MCF 10A (cell line): ENCODE measurements at regions not wholly inside any gene's neighbourhood (a gene's known extent, or its start where the extent isn't known, plus 50 kb on each side); places are given as distances from the start of the nearest gene placed in this dataset.
"Not testable (repeated sequence)": the region's sequence is repeated elsewhere in the genome, so short reads cannot be mapped to it uniquely, and the experiment has no call there.

Experiments
- BruUV-seq: library from RNA; stranded (reverse); fragments of 400-500 nt; replicated peaks from 2 replicates; lab custom pipeline; 2021; lab: Mats Ljungman, UMichigan
- CTCF ChIA-PET: fragments of 300-600 bp; sonication (Branson Sonifier 250); formaldehyde crosslinking; extraction: SDS; loops from one replicate; lab custom pipeline; 2021; ENCODE audit warnings: antibody characterized with exemption, inconsistent platforms; lab: Yijun Ruan, JAX
- POLR2A ChIA-PET: fragments of 300-600, 350-650 bp; sonication (Branson Sonifier 250); formaldehyde crosslinking; extraction: SDS; loops from one replicate; lab custom pipeline; 2020; ENCODE audit warnings: antibody characterized with exemption, inconsistent platforms; lab: Yijun Ruan, JAX
- DNase-seq: peaks from one replicate; pipeline ENCODE4 v3.0.0-alpha.2; 2018; ENCODE audit not compliant: unreplicated experiment
- H3K27ac Mint-ChIP-seq: one replicate; pipeline ENCODE4 v1.8.0; 2022; ENCODE audit warnings: mild to moderate bottlenecking, low read depth, mixed read lengths; ENCODE audit not compliant: unreplicated experiment
- H3K27me3 Mint-ChIP-seq: one replicate; pipeline ENCODE4 v1.8.0; 2022; ENCODE audit warnings: mixed read lengths; ENCODE audit not compliant: insufficient read depth, unreplicated experiment
- H3K36me3 Mint-ChIP-seq: one replicate; pipeline ENCODE4 v1.8.0; 2022; ENCODE audit warnings: mild to moderate bottlenecking, moderate library complexity, mixed read lengths; ENCODE audit not compliant: insufficient read depth, unreplicated experiment
- H3K4me1 Mint-ChIP-seq: one replicate; pipeline ENCODE4 v1.8.0; 2022; ENCODE audit warnings: mixed read lengths; ENCODE audit not compliant: insufficient read depth, unreplicated experiment
- H3K4me3 Mint-ChIP-seq: one replicate; pipeline ENCODE4 v1.8.0; 2022; ENCODE audit warnings: mild to moderate bottlenecking, moderate library complexity, mixed read lengths; ENCODE audit not compliant: unreplicated experiment
- H3K9me3 Mint-ChIP-seq: one replicate; pipeline ENCODE4 v1.8.0; 2022; ENCODE audit warnings: mixed read lengths; ENCODE audit not compliant: unreplicated experiment
- intact Hi-C: fragments of 100-400 bp; cut with micrococcal nuclease; formaldehyde crosslinking; loops from 2 replicates; pipeline ENCODE4 v1.14.1; 2022
- TF ChIP-seq, protein P1 (sequence below): fragments of 200-600 bp; IDR thresholded peaks from one replicate; pipeline ENCODE4 v1.8.0; 2022; ENCODE audit warnings: antibody characterized with exemption, mild to moderate bottlenecking; ENCODE audit not compliant: unreplicated experiment

DNA sequence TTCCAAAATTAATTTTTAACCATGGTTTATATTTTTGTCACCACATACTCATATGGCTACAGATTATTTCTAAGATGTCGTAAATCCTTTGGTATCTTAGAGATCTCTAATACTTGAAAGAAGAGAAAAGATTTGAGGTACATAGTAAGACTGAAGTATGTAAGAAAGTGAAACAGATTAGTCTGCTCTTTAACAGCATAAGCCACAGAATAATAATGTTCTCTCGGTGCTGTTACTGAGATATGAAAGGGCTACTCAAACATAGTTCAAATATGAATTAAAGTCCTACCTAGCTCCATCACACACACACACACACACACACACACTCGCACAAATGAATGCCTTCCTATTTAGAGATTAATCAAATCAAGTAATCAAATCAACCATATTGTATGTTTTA lies 274.1 kb upstream of the PCDH18 start:
- TF ChIP-seq, protein P1, sequence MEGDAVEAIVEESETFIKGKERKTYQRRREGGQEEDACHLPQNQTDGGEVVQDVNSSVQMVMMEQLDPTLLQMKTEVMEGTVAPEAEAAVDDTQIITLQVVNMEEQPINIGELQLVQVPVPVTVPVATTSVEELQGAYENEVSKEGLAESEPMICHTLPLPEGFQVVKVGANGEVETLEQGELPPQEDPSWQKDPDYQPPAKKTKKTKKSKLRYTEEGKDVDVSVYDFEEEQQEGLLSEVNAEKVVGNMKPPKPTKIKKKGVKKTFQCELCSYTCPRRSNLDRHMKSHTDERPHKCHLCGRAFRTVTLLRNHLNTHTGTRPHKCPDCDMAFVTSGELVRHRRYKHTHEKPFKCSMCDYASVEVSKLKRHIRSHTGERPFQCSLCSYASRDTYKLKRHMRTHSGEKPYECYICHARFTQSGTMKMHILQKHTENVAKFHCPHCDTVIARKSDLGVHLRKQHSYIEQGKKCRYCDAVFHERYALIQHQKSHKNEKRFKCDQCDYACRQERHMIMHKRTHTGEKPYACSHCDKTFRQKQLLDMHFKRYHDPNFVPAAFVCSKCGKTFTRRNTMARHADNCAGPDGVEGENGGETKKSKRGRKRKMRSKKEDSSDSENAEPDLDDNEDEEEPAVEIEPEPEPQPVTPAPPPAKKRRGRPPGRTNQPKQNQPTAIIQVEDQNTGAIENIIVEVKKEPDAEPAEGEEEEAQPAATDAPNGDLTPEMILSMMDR: no peak
- H3K9me3 Mint-ChIP-seq: no peaks in the 10 kb centered on the region
- no peak overlapping the region for H3K27ac Mint-ChIP-seq
- ChIA-PET POLR2A (no interaction called here), CTCF (interaction anchor here (0.7 to 1.4 kb wide), 2 partner anchors 9 to 14 kb away, joined by 3 to 4 read pairs; no protein-coding TSS in a partner anchor)
- intact Hi-C loops: no loop called here
- H3K36me3 Mint-ChIP-seq: no peaks in the 10 kb centered on the region
- no peaks in the 10 kb centered on the region for H3K27me3 Mint-ChIP-seq
- H3K4me1 Mint-ChIP-seq: no peaks in the 10 kb centered on the region
- DNase-seq: no peak
- H3K4me3 Mint-ChIP-seq: no peak overlapping the region
- BruUV-seq: no TSS peak

DNA sequence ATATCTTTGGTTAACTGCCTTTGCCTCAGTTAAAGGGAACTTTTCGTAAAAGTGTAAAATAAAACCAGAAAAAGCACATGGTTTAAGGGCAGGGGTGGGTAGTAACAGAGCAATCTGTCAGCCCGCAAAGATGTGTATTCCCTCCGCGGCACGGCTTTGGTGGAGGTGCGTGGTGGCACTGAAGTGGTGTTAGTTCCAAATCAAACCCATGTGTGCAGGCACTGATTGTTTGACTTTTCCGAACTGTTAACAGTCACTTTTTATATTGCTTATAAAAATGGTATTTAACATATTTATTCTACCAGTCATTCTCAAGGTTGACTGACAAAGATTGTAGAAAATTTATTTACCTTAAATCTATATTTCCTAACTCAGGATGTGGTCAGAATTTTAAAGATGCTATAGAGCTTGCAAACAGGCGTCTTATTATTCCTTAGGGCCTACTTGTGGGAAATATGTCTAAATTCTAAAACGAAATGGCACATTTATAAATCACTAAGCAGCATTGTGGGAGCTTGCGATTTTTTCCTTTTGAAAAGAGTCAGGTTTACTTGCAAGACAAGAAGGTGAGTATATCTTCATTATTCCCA lies 272.7 kb upstream of the PCDH18 start:
- Mint-ChIP-seq H3K9me3 (no peaks in the 10 kb centered on the region), H3K27me3 (no peaks in the 10 kb centered on the region), H3K27ac (no peak overlapping the region), H3K4me1 (no peaks in the 10 kb centered on the region), H3K36me3 (no peaks in the 10 kb centered on the region), H3K4me3 (no peak overlapping the region)
- no TSS peak for BruUV-seq
- ChIA-PET POLR2A (no interaction called here), CTCF (interaction anchor here (0.7 to 1.4 kb wide), 3 partner anchors 15 to 578 kb away, joined by 3 to 5 read pairs (median 4); no protein-coding TSS in a partner anchor)
- DNase-seq: no peak
- TF ChIP-seq, protein P1: no peak
- intact Hi-C loops: no loop called here

DNA sequence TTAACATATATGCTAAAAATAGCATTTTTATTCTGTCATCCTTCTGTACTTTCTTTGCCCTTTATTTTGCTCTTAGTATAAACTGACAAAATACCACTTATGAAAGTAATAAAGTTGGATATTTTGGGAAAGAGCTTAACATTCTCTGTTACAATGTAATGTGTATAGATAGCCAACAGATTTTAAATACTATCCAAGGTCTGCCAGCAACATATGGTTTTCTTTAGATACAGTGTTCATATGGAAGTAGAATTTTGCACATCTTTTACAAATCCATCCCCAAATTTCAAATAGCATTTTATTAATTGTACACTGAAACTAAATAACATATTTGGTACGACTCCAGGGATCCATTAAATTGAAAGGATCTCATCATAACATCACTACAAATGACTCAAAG lies 268.6 kb upstream of the PCDH18 start:
- H3K9me3 Mint-ChIP-seq: no peaks in the 10 kb centered on the region
- ChIA-PET CTCF (interaction anchor here (0.6 to 0.7 kb wide), 2 partner anchors 9 to 19 kb away, joined by 3 read pairs; no protein-coding TSS in a partner anchor), POLR2A (no interaction called here)
- no peak overlapping the region for H3K27ac Mint-ChIP-seq
- intact Hi-C loops: no loop called here
- BruUV-seq: no TSS peak
- TF ChIP-seq, protein P1: no peak
- DNase-seq: no peak
- no peak overlapping the region for H3K4me3 Mint-ChIP-seq
- no peaks in the 10 kb centered on the region for H3K4me1 Mint-ChIP-seq
- H3K27me3 Mint-ChIP-seq: no peaks in the 10 kb centered on the region
- no peaks in the 10 kb centered on the region for H3K36me3 Mint-ChIP-seq

DNA sequence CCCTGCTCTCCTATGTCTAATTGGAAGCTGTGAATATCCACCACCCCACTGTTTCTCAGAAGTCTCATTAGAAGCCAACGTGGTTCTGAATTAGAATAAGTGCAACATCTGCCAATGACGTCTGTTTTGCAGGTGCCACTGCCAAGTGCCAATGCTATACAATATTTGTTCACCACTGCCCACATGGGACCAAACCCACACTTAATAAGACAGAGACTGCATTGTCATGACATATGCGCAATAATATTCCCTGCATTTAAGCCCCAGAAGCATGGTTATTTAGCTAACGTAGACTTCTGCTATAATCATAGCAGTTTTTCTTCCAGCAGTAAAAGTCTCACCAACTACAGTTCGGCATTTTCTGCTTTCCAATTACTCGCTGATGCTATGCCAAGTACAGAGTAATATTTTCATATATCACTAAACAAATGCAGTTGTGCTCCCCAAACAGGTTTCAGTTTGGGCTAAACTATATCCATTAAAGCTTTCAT lies 262.5 kb upstream of the PCDH18 start:
- peaks cover 8% of the 10 kb centered on the region for H3K4me1 Mint-ChIP-seq
- ChIA-PET CTCF (interaction anchor here (0.6 to 1.4 kb wide), 5 partner anchors 26 to 688 kb away, joined by 3 to 5 read pairs (median 3); no protein-coding TSS in a partner anchor), POLR2A (interaction anchor here (0.6 to 1.0 kb wide), 3 partner anchors 9 to 1550 kb away, joined by 3 read pairs; no protein-coding TSS in a partner anchor)
- no peak for DNase-seq
- no TSS peak for BruUV-seq
- H3K4me3 Mint-ChIP-seq: no peak overlapping the region
- intact Hi-C loops: no loop called here
- H3K27me3 Mint-ChIP-seq: no peaks in the 10 kb centered on the region
- no peaks in the 10 kb centered on the region for H3K36me3 Mint-ChIP-seq
- peak overlapping the region; percentile 27 for H3K27ac Mint-ChIP-seq
- H3K9me3 Mint-ChIP-seq: no peaks in the 10 kb centered on the region
- TF ChIP-seq, protein P1: no peak

DNA sequence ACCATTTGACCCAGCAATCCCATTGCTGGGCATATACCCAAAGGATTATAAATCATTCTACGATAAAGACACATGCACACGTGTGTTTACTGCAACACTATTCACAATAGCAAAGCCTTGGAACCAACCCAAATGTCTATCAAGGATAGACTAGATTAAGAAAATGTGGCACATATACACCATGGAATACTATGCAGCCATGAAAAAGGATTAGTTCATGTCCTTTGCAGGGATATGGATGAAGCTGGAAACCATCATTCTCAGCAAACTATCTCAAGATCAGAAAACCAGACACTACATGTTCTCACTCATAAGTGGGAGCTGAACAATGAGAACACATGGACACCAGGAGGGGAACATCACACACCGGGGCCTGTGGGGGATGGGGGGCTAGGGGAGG lies 257.0 kb upstream of the PCDH18 start:
- H3K9me3 Mint-ChIP-seq, POLR2A ChIA-PET, H3K27ac Mint-ChIP-seq, CTCF ChIA-PET, intact Hi-C loops, H3K27me3 Mint-ChIP-seq, DNase-seq, H3K4me1 Mint-ChIP-seq, H3K4me3 Mint-ChIP-seq, BruUV-seq, H3K36me3 Mint-ChIP-seq: not testable (repeated sequence)

DNA sequence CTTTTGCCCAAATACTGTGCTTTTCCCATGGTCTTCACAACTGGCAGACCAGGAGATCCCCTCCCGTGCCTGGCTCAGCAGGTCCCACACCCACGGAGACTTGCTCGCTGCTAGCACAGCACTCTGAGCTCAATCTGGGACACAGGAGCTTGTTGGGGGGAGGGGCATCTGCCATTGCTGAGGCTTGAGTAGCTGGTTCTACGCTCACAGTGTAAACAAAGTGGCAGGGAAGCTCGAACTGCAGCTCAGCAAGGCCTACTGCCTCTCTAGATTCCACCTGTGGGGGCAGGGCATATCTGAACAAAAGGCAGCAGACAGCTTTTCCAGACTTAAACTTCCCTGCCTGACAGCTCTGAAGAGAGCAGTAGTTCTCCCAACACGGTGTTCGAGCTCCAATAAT lies 251.6 kb upstream of the PCDH18 start:
- BruUV-seq, DNase-seq, H3K27me3 Mint-ChIP-seq, H3K36me3 Mint-ChIP-seq, H3K4me1 Mint-ChIP-seq, POLR2A ChIA-PET, intact Hi-C loops, H3K9me3 Mint-ChIP-seq, H3K27ac Mint-ChIP-seq, H3K4me3 Mint-ChIP-seq, CTCF ChIA-PET: not testable (repeated sequence)
